GM12875 (cell line): ENCODE measurements at regions not wholly inside any gene's neighbourhood (a gene's known extent, or its start where the extent isn't known, plus 50 kb on each side); places are given as distances from the start of the nearest gene placed in this dataset.

ENCODE experiments used
- H3K4me3 ChIP-seq: one replicate; pipeline ENCODE4 v1.5.1; 2011; ENCODE audit warnings: low read depth, low read length, control low read depth
- CTCF ChIP-seq: IDR thresholded peaks from 2 replicates; pipeline ENCODE4 v1.5.1; 2011; ENCODE audit warnings: low read depth, mild to moderate bottlenecking, control low read depth, inconsistent platforms, low read length, moderate library complexity, borderline replicate concordance; ENCODE audit not compliant: insufficient read depth

- no peak overlapping the region for H3K4me3 ChIP-seq
- no peak for TF ChIP-seq CTCF
Measured at GRCh38 chr16:73383988-73384365, 336.0 kb upstream of the ZFHX3 start.

GRCh38 chr16:73383195-73383987 is 335.5 kb upstream of the ZFHX3 start:
- H3K4me3 ChIP-seq: no peak overlapping the region
- TF ChIP-seq CTCF: no peak

- no peak overlapping the region for H3K4me3 ChIP-seq
Measured at GRCh38 chr16:73378471-73378870, 330.5 kb upstream of the ZFHX3 start.

GRCh38 chr16:73371584-73372319 is 323.8 kb upstream of the ZFHX3 start:
- no peak for TF ChIP-seq CTCF
- no peak overlapping the region for H3K4me3 ChIP-seq

More at GRCh38 chr16:73378471-73378870, 330.5 kb upstream of the ZFHX3 start:
- no peak for TF ChIP-seq CTCF

GRCh38 chr16:73369851-73370250 is 321.9 kb upstream of the ZFHX3 start:
- no peak for TF ChIP-seq CTCF

GRCh38 chr16:73368715-73369114 is 320.8 kb upstream of the ZFHX3 start:
- TF ChIP-seq CTCF: no peak
- no peak overlapping the region for H3K4me3 ChIP-seq

More at GRCh38 chr16:73369851-73370250, 321.9 kb upstream of the ZFHX3 start:
- H3K4me3 ChIP-seq: no peak overlapping the region
